ENCODE measurements at regions not wholly inside any gene's neighbourhood (a gene's known extent, or its start where the extent isn't known, plus 50 kb on each side); places are given as distances from the start of the nearest gene placed in this dataset.
"Not testable (repeated sequence)": the region's sequence is repeated elsewhere in the genome, so short reads cannot be mapped to it uniquely, and the experiment has no call there.

GRCh38 chr7:51639661-51640334, 323.2 kb upstream of the COBL start:
- DNase-seq = no peak

GRCh38 chr7:51636503-51636902, 319.9 kb upstream of the COBL start:
- DNase-seq = no peak

- no peak for DNase-seq
These were observed 319.2 kb upstream of the COBL start for GRCh38 chr7:51635775-51636174.

- no peak for DNase-seq
These were observed 317.9 kb upstream of the COBL start for GRCh38 chr7:51634538-51634937.

- DNase-seq = no peak
These were observed 317.4 kb upstream of the COBL start for GRCh38 chr7:51634025-51634424.

- no peak for DNase-seq
These were observed 317.0 kb upstream of the COBL start for GRCh38 chr7:51633596-51633995.

- DNase-seq = no peak
These were observed 316.4 kb upstream of the COBL start for GRCh38 chr7:51633006-51633405.

- no peak for DNase-seq
These were observed 314.3 kb upstream of the COBL start for GRCh38 chr7:51630933-51631332.

- no peak for DNase-seq
These were observed 312.6 kb upstream of the COBL start for GRCh38 chr7:51629206-51629605.

GRCh38 chr7:51621956-51622355, 305.3 kb upstream of the COBL start:
- no peak for DNase-seq

- DNase-seq = no peak
These were observed 304.1 kb upstream of the COBL start for GRCh38 chr7:51620706-51621105.

GRCh38 chr7:51619880-51620279, 303.3 kb upstream of the COBL start:
- no peak for DNase-seq

- DNase-seq = no peak
These were observed 301.1 kb upstream of the COBL start for GRCh38 chr7:51617686-51618085.

- no peak for DNase-seq
These were observed 297.3 kb upstream of the COBL start for GRCh38 chr7:51613911-51614357.

GRCh38 chr7:51611937-51612336, 295.3 kb upstream of the COBL start:
- no peak for DNase-seq

GRCh38 chr7:51607447-51607846, 290.8 kb upstream of the COBL start:
- no peak for DNase-seq

- no peak for DNase-seq
These were observed 290.1 kb upstream of the COBL start for GRCh38 chr7:51606601-51607154.

- no peak for DNase-seq
These were observed 285.8 kb upstream of the COBL start for GRCh38 chr7:51602376-51602775.

GRCh38 chr7:51601461-51601860, 284.9 kb upstream of the COBL start:
- no peak for DNase-seq

- DNase-seq = not testable (repeated sequence)
These were observed 283.3 kb upstream of the COBL start for GRCh38 chr7:51599935-51600334.

- DNase-seq = no peak
These were observed 277.0 kb upstream of the COBL start for GRCh38 chr7:51593628-51594027.

GRCh38 chr7:51592842-51593599, 276.4 kb upstream of the COBL start:
- no peak for DNase-seq

GRCh38 chr7:51591223-51591622, 274.6 kb upstream of the COBL start:
- no peak for DNase-seq

- DNase-seq = no peak
These were observed 274.1 kb upstream of the COBL start for GRCh38 chr7:51590746-51591145.
